ENCODE measurements at regions not wholly inside any gene's neighbourhood (a gene's known extent, or its start where the extent isn't known, plus 50 kb on each side); places are given as distances from the start of the nearest gene placed in this dataset.

DNA sequence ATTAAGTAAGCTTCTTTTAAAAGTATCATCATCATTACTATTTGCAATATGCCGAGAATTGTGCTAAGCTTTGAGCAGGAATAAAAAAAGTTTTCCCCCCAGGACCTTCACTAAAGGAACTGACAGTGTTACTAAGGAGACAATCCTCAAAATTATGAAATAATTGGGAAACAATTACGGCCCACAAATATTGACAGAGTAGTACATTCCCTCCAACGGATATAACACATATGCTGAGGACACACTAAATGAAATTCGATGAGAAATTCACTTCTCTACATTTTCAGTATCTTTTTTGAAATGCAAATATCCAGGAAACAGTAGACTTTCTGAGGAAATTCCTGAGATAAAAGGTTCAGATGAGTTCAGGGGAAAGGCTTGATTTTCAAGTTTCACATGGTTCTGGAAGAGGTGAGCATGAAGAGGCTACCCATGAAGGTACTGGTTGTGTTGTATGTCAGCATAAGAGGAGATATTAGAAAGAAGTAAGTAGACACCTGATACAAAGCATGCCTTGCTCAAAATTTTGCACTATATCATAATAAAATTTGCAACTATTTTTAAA lies 171.2 kb upstream of the NR5A2 start:
- Histone ChIP-seq H3K27me3 (no peaks in the 10 kb centered on the region), H3K4me3 (no peak overlapping the region), H3K4me1 (no peaks in the 10 kb centered on the region), H3K36me3 (no peaks in the 10 kb centered on the region), H3K27ac (no peak overlapping the region), H3K9me3 (no peaks in the 10 kb centered on the region)
- DNase-seq: no peak
- intact Hi-C loops (cut with DNase I): no loop called here
- WGBS, 2 donors: 51 to 60% methylated on average over 4 of the region's 4 CpGs
- no peak for TF ChIP-seq POLR2A (IDR thresholded peaks at IDR 0.05)
- TF ChIP-seq, protein P1, sequence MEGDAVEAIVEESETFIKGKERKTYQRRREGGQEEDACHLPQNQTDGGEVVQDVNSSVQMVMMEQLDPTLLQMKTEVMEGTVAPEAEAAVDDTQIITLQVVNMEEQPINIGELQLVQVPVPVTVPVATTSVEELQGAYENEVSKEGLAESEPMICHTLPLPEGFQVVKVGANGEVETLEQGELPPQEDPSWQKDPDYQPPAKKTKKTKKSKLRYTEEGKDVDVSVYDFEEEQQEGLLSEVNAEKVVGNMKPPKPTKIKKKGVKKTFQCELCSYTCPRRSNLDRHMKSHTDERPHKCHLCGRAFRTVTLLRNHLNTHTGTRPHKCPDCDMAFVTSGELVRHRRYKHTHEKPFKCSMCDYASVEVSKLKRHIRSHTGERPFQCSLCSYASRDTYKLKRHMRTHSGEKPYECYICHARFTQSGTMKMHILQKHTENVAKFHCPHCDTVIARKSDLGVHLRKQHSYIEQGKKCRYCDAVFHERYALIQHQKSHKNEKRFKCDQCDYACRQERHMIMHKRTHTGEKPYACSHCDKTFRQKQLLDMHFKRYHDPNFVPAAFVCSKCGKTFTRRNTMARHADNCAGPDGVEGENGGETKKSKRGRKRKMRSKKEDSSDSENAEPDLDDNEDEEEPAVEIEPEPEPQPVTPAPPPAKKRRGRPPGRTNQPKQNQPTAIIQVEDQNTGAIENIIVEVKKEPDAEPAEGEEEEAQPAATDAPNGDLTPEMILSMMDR (IDR thresholded peaks at IDR 0.05): no peak

DNA sequence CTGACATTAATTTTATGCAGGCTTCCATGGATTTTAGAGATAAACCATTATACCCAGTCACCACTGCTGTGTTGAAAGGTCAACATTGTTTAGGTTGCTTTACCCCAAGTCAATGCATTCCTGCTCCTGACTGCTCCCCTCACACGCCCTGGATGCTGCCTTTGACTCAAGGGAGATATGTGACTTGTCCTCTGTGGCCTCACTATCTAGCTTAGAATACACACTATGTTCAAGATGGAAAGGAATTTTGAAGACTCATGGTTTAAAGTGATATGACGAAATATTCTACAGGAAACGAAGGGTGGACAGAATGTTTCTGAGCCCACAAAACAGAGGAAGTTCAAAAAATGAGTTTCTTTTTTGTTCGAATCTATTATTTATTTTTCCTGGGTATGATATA lies 170.4 kb upstream of the NR5A2 start:
- no peaks in the 10 kb centered on the region for H3K27me3 ChIP-seq
- no peak for DNase-seq
- TF ChIP-seq, protein P1 (IDR thresholded peaks at IDR 0.05): no peak
- no peak for TF ChIP-seq POLR2A (IDR thresholded peaks at IDR 0.05)
- H3K27ac ChIP-seq: peak overlapping the region in 1 of 4 donors; percentile 5
- H3K4me1 ChIP-seq: no peaks in the 10 kb centered on the region
- no peaks in the 10 kb centered on the region for H3K9me3 ChIP-seq
- H3K4me3 ChIP-seq: no peak overlapping the region
- intact Hi-C loops (cut with DNase I): no loop called here
- 45 to 62% methylated on average over 4 of the region's 4 CpGs for WGBS, 2 donors
- H3K36me3 ChIP-seq: no peaks in the 10 kb centered on the region

GRCh38 chr1:199857516-199857915 lies 170.0 kb upstream of the NR5A2 start:
- Histone ChIP-seq H3K27ac (peak overlapping the region in 2 of 4 donors; percentile 5 to 61), H3K36me3 (no peaks in the 10 kb centered on the region), H3K27me3 (no peaks in the 10 kb centered on the region), H3K4me3 (no peak overlapping the region), H3K9me3 (no peaks in the 10 kb centered on the region), H3K4me1 (no peaks in the 10 kb centered on the region)
- DNase-seq: no peak
- WGBS, 2 donors: 81 to 100% methylated on average over 1 of the region's 1 CpG
- TF ChIP-seq, protein P1 (IDR thresholded peaks at IDR 0.05): no peak
- no peak for TF ChIP-seq POLR2A (IDR thresholded peaks at IDR 0.05)
- intact Hi-C loops (cut with DNase I): no loop called here

DNA sequence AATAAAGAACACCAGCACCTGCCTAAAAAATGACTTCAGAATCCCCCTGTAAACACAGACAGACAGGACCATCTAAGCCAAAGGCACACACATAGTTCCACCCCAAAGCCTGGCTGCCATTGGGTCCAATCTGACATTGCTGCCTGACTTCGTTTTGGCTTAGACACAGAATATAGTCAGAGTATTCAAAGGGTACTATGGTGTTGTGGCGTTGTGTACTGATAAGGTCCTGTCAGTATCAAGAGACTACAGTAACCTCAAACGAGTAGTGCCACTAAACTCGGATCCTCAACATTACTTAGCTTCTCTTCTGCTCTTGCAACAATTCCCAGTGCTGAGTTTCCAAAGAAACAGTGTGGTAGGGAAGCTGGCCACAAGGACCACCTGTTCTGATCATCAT lies 169.3 kb upstream of the NR5A2 start:
- intact Hi-C loops (cut with DNase I): no loop called here
- Histone ChIP-seq H3K4me3 (no peak overlapping the region), H3K36me3 (no peaks in the 10 kb centered on the region), H3K9me3 (no peaks in the 10 kb centered on the region), H3K27ac (no peak overlapping the region), H3K27me3 (no peaks in the 10 kb centered on the region), H3K4me1 (no peaks in the 10 kb centered on the region)
- TF ChIP-seq, protein P1 (IDR thresholded peaks at IDR 0.05): no peak
- TF ChIP-seq POLR2A (IDR thresholded peaks at IDR 0.05): no peak
- 54 to 91% methylated on average over 3 to 4 of the region's 4 CpGs for WGBS, 2 donors
- no peak for DNase-seq

DNA sequence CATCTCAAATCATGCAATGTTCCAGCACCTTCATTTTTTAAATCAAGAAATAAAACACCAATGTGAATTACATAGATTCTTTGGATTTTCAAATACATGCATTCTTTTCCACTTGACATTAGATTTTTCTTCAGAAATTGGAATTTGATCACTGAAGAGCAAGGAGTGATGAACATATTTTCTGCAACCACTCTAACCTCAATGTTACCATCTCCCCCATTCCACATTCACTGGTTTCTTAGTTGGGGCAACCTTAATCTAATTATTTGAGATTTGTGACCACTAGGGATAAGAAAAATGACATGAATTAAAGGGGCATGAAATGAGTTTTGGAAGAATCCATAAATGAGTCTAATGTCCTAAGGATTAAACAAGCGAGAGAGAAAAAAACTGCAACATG lies 168.7 kb upstream of the NR5A2 start:
- DNase-seq: no peak
- no peak overlapping the region for H3K4me3 ChIP-seq
- H3K4me1 ChIP-seq: no peaks in the 10 kb centered on the region
- H3K9me3 ChIP-seq: no peaks in the 10 kb centered on the region
- H3K27ac ChIP-seq: no peak overlapping the region
- intact Hi-C loops (cut with DNase I): no loop called here
- H3K27me3 ChIP-seq: no peaks in the 10 kb centered on the region
- H3K36me3 ChIP-seq: no peaks in the 10 kb centered on the region
- TF ChIP-seq, protein P1 (IDR thresholded peaks at IDR 0.05): no peak
- TF ChIP-seq POLR2A (IDR thresholded peaks at IDR 0.05): no peak
- WGBS, 2 donors: 79 to 94% methylated on average over 1 of the region's 1 CpG
